GM12878 (cell line): ENCODE measurements at regions not wholly inside any gene's neighbourhood (a gene's known extent, or its start where the extent isn't known, plus 50 kb on each side); places are given as distances from the start of the nearest gene placed in this dataset.

Experiments
- BCL11A ChIP-seq: IDR thresholded peaks from 2 replicates; pipeline ENCODE4 v1.6.1; 2011; ENCODE audit warnings: low read depth, low read length
- CTCF ChIP-seq, 3 experiments: IDR thresholded peaks in 2 of 3; conservative IDR thresholded peaks in 1 of 3; 2 replicates each; pipeline ENCODE4 v1.5.1; 2011; ENCODE audit warnings: low read depth in 3 of 3, low read length in 3 of 3, mild to moderate bottlenecking in 3 of 3, control low read depth in 2 of 3, moderate library complexity in 2 of 3, inconsistent platforms in 1 of 3, mixed read lengths in 1 of 3; ENCODE audit not compliant: control insufficient read depth in 2 of 3, insufficient read depth in 1 of 3; ENCODE audit errors: extremely low read depth in 1 of 3
- EP300 ChIP-seq, 2 experiments: fragments of 150-350 bp in 1 of 2; IDR thresholded peaks; 2 replicates each; pipeline ENCODE4 v1.6.1; 2011 to 2012; ENCODE audit warnings: low read depth in 2 of 2, low read length in 2 of 2, borderline replicate concordance in 1 of 2, improper control_type of control experiment in 1 of 2, inconsistent platforms in 1 of 2; ENCODE audit not compliant: control insufficient read depth in 1 of 2
- ZNF217 ChIP-seq: fragments of 450-650 bp; IDR thresholded peaks from 2 replicates; pipeline ENCODE4 v1.6.1; 2017; ENCODE audit warnings: antibody characterized with exemption, mild to moderate bottlenecking

- no peak for TF ChIP-seq CTCF (IDR thresholded peaks at IDR 0.05 in 2 of 3, conservative IDR thresholded peaks at IDR 0.05 in 1 of 3; ENCODE audit: control insufficient read depth in 2 of 3, extremely low read depth in 1 of 3, insufficient read depth in 1 of 3, low read depth in 3 of 3, low read length in 3 of 3)
- TF ChIP-seq BCL11A, result no peak
- TF ChIP-seq ZNF217, result no peak
- no peak for TF ChIP-seq EP300 (IDR thresholded peaks at IDR 0.05; ENCODE audit: borderline replicate concordance in 1 of 2, control insufficient read depth in 1 of 2, low read depth in 2 of 2, low read length in 2 of 2)
Observed at GRCh38 chr3:144947895-144948294, 976.3 kb downstream of the DIPK2A start.
